ENCODE measurements at regions not wholly inside any gene's neighbourhood (a gene's known extent, or its start where the extent isn't known, plus 50 kb on each side); places are given as distances from the start of the nearest gene placed in this dataset.

GRCh38 chr22:19643448-19644313, 70.6 kb upstream of the SEPTIN5 start (continued):
- peak; percentile 99 for TF ChIP-seq MEF2D (tag; conservative IDR thresholded peaks at IDR 0.05; ENCODE audit: low read depth)
- peak; percentile 71; the same call in 1 of the 2 replicates for TF ChIP-seq ZBTB2 (IDR thresholded peaks at IDR 0.05)
- TF ChIP-seq TAF1 (IDR thresholded peaks at IDR 0.05; ENCODE audit: control insufficient read depth, extremely low read depth, insufficient read depth, low read length, severe bottlenecking) = peak; percentile 45
- peak; percentile 28; the same call in 1 of the 2 replicates for TF ChIP-seq ESRRA (IDR thresholded peaks at IDR 0.05; ENCODE audit: borderline replicate concordance, low read depth)
- peak; percentile 99 for TF ChIP-seq TAL1 (IDR thresholded peaks at IDR 0.05)
- TF ChIP-seq ILF3 (IDR thresholded peaks at IDR 0.05; ENCODE audit: borderline replicate concordance) = 0 out of 2 replicates have a peak, but pooled peaks have one; percentile 84
- TF ChIP-seq TEAD4 (IDR thresholded peaks at IDR 0.05; ENCODE audit: low read length) = peak; percentile 97
- no peak for TF ChIP-seq TEAD4 (CRISPR knock-in tag; IDR thresholded peaks at IDR 0.05; ENCODE audit: borderline replicate concordance)
- 0 out of 2 replicates have a peak, but pooled peaks have one; percentile 4 for TF ChIP-seq ILK (tag; IDR thresholded peaks at IDR 0.05; ENCODE audit: borderline replicate concordance, low read depth)
- TF ChIP-seq ZNF57 (CRISPR knock-in tag; IDR thresholded peaks at IDR 0.05) = no peak
- TF ChIP-seq DMBX1 (CRISPR knock-in tag; IDR thresholded peaks at IDR 0.05; ENCODE audit: borderline replicate concordance) = peak; percentile 94
- TF ChIP-seq ZC3H11A (IDR thresholded peaks at IDR 0.05; ENCODE audit: low read depth, low read length) = 0 out of 2 replicates have a peak, but pooled peaks have one; percentile 60
- peak; percentile 96 for TF ChIP-seq CXXC5 (CRISPR knock-in tag; IDR thresholded peaks at IDR 0.05)
- peak; percentile 96 for TF ChIP-seq CC2D1A (IDR thresholded peaks at IDR 0.05)
- peak; percentile 94 for TF ChIP-seq FOXM1 (IDR thresholded peaks at IDR 0.05; ENCODE audit: low read depth)
- TF ChIP-seq FOXM1 (CRISPR knock-in tag; IDR thresholded peaks at IDR 0.05; ENCODE audit: low read depth) = no peak
- TF ChIP-seq KHSRP (IDR thresholded peaks at IDR 0.05) = peak; percentile 84
- peak; percentile 65; the same call in 1 of the 2 replicates for TF ChIP-seq CLOCK (CRISPR knock-in tag; IDR thresholded peaks at IDR 0.05; ENCODE audit: borderline replicate concordance)
- peak; percentile 97 for TF ChIP-seq HDAC2 (IDR thresholded peaks at IDR 0.05)
- TF ChIP-seq SIX5 (IDR thresholded peaks at IDR 0.05; ENCODE audit: borderline replicate concordance in 1 of 2, insufficient read depth in 1 of 2, low read depth in 1 of 2, low read length in 2 of 2) = no peak
- TF ChIP-seq CHAMP1 (IDR thresholded peaks at IDR 0.05) = peak; percentile 95
- peak; percentile 93 for TF ChIP-seq HDAC3 (IDR thresholded peaks at IDR 0.05; ENCODE audit: borderline replicate concordance, partially characterized antibody)
